WERI-Rb-1 (cell line): ENCODE measurements at regions not wholly inside any gene's neighbourhood (a gene's known extent, or its start where the extent isn't known, plus 50 kb on each side); places are given as distances from the start of the nearest gene placed in this dataset.
"Not testable (repeated sequence)": the region's sequence is repeated elsewhere in the genome, so short reads cannot be mapped to it uniquely, and the experiment has no call there.

ENCODE experiments used
- DNase-seq: peaks from one replicate; pipeline ENCODE4 v3.0.0-alpha.2; 2020
- H3K27ac ChIP-seq: fragments of 250-450 bp; sonication (Bioruptor Pico); 2 replicates; pipeline ENCODE4 v1.5.1; 2020; ENCODE audit warnings: mild to moderate bottlenecking, moderate library complexity
- H3K27me3 ChIP-seq: fragments of 250-450 bp; sonication (Bioruptor Pico); 2 replicates; pipeline ENCODE4 v1.5.1; 2021; ENCODE audit warnings: mild to moderate bottlenecking, low read depth, moderate library complexity; ENCODE audit not compliant: insufficient read depth, severe bottlenecking
- H3K36me3 ChIP-seq: fragments of 250-450 bp; sonication (Bioruptor Pico); 2 replicates; pipeline ENCODE4 v1.5.1; 2020; ENCODE audit warnings: mild to moderate bottlenecking, moderate library complexity
- H3K4me3 ChIP-seq: 2 replicates; pipeline ENCODE4 v1.5.1; 2011; ENCODE audit warnings: low read depth, mild to moderate bottlenecking, control low read depth, low read length
- H3K9me3 ChIP-seq: fragments of 250-450 bp; sonication (Bioruptor Pico); 2 replicates; pipeline ENCODE4 v1.5.1; 2021; ENCODE audit warnings: mild to moderate bottlenecking, moderate library complexity; ENCODE audit not compliant: severe bottlenecking
- TF ChIP-seq, protein P1 (sequence below): IDR thresholded peaks from 2 replicates; pipeline ENCODE4 v1.5.1; 2011; ENCODE audit warnings: low read depth, mild to moderate bottlenecking, control low read depth, inconsistent platforms, low read length

DNA sequence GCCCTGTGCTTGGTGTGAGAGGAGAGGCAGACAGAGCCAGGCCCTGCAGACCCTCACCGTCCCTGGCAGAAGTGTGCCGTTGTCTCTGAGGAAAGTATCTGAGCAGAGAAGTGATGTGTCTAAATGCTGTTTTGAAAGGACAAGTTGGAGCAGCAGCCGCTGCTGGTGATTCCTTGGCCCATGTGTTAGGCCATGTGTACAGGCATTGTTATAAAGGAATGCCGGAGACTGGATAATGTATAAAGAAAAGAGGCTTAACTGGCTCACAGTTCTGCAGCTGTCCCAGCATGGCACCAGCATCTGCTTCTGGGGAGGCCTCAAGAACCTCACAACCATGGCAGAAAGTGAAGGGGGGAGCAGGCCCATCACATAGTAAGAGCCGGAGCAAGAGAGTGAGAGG, 334.6 kb upstream of the ATP10A start:
- DNase-seq, result peak; percentile 52
- TF ChIP-seq, protein P1, sequence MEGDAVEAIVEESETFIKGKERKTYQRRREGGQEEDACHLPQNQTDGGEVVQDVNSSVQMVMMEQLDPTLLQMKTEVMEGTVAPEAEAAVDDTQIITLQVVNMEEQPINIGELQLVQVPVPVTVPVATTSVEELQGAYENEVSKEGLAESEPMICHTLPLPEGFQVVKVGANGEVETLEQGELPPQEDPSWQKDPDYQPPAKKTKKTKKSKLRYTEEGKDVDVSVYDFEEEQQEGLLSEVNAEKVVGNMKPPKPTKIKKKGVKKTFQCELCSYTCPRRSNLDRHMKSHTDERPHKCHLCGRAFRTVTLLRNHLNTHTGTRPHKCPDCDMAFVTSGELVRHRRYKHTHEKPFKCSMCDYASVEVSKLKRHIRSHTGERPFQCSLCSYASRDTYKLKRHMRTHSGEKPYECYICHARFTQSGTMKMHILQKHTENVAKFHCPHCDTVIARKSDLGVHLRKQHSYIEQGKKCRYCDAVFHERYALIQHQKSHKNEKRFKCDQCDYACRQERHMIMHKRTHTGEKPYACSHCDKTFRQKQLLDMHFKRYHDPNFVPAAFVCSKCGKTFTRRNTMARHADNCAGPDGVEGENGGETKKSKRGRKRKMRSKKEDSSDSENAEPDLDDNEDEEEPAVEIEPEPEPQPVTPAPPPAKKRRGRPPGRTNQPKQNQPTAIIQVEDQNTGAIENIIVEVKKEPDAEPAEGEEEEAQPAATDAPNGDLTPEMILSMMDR, result no peak
- H3K9me3 ChIP-seq, result no peaks in the 10 kb centered on the region
- no peaks in the 10 kb centered on the region for H3K36me3 ChIP-seq
- H3K27me3 ChIP-seq, result no peaks in the 10 kb centered on the region
- H3K27ac ChIP-seq, result peak overlapping the region; percentile 26
- H3K4me3 ChIP-seq, result no peak overlapping the region

DNA sequence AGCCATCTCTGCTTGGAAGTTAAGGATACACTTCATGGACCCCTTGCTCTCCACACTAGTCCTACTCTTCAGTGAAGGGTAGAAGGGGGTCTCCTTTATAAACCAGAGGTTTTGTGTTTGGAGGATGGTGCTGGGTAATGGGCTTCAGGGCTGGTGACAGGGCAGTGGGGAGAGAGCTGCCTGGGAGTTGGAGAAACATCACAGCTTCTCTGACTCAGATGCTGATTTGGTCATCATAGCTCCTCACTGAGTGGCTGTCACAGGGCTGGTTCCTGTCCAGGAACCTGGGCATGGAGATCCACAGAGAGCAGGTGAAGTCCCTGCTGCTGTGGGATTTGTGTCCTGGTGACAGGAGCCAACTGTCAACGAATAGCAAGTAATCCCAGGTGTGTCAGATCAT, 333.9 kb upstream of the ATP10A start:
- Histone ChIP-seq H3K9me3 (no peaks in the 10 kb centered on the region), H3K4me3 (no peak overlapping the region), H3K27ac (peak overlapping the region; percentile 26; the same call in 1 of the 2 replicates), H3K36me3 (no peaks in the 10 kb centered on the region), H3K27me3 (no peaks in the 10 kb centered on the region)
- DNase-seq, result no peak
- TF ChIP-seq, protein P1, result no peak

DNA sequence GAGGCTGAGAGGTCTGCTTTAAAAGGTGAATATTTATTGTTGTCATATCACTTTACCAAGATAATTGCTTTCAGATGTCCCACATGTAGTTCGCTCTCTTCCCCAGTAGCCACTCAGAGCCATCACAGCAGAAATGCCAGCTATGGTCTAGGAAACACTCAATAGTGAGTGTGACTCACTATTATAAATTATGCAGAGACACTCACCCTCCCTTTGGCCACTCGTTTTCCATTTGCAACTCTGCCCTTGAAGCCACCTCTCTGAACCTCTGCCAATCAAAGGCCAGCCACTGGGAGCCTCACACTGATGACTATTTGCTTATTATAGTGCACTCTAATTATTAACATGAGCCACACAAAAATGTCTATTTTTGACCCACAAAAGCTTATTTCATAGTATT, 328.1 kb upstream of the ATP10A start:
- TF ChIP-seq, protein P1, result no peak
- Histone ChIP-seq H3K4me3 (no peak overlapping the region), H3K27me3 (no peaks in the 10 kb centered on the region), H3K9me3 (no peaks in the 10 kb centered on the region), H3K27ac (no peak overlapping the region), H3K36me3 (no peaks in the 10 kb centered on the region)
- DNase-seq, result no peak

DNA sequence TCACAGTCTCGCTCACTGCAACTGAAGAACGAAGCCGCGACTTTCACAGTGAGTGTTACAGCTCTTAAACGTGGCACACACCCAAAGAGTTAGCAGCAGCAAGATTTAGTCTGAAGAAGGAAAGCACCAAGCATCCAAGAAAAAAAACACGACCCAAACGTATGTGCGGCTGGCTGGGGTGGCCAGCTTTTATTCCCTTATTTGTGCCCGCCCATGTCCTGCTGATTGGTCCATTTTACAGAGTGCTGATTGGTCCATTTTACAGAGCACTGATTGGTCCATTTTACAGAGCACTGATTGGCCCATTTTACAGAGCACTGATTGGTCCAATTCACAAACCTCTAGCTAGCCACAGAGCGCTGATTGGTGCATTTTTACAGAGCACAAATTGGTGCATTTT, 323.0 kb upstream of the ATP10A start:
- not testable (repeated sequence) for H3K9me3 ChIP-seq, H3K4me3 ChIP-seq, H3K27me3 ChIP-seq, DNase-seq, H3K36me3 ChIP-seq, H3K27ac ChIP-seq

DNA sequence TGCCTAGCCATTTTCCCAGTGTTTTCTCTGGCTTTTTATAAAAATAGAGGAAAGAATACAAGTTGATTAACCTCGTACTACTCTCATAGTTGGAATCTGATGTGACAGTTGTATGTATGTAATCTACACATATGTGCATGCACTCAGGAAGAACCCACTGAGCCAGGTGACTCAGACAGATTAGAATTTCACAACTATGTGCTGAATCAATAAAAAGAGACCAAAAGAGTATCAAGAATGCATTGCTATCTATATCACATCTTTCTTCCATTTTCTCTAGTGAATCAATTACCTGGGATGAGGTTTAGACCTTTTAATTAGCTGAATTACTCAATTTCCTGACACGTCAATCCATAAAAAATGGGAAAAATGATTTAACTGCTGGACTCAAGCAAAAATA, 319.3 kb upstream of the ATP10A start:
- Histone ChIP-seq H3K9me3 (no peaks in the 10 kb centered on the region), H3K27me3 (no peaks in the 10 kb centered on the region), H3K27ac (no peak overlapping the region), H3K4me3 (no peak overlapping the region), H3K36me3 (no peaks in the 10 kb centered on the region)
- TF ChIP-seq, protein P1, result no peak
- no peak for DNase-seq

DNA sequence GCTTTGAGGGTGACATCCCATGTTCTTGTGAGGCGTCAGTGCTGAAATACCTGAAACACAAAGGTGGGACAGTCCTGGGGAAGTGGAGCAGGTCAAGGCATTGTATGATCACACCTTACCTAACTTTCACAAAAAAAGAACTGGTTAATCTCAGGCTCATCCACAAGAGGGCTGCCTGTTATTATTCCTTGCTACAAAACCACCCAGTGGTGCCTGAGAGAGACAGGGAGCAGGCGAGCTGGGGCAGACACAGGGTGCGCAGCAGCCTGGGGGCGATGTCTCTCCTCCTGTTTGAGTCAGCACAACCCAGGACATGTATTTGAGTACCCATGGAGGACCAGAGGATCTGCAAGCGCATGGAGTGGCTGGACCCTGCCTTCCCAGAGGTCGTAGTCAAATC, 316.8 kb upstream of the ATP10A start:
- H3K9me3 ChIP-seq, result no peaks in the 10 kb centered on the region
- H3K27ac ChIP-seq, result no peak overlapping the region
- TF ChIP-seq, protein P1, result peak; percentile 58
- no peaks in the 10 kb centered on the region for H3K36me3 ChIP-seq
- H3K27me3 ChIP-seq, result no peaks in the 10 kb centered on the region
- DNase-seq, result peak; percentile 71
- no peak overlapping the region for H3K4me3 ChIP-seq
